ENCODE measurements at regions not wholly inside any gene's neighbourhood (a gene's known extent, or its start where the extent isn't known, plus 50 kb on each side); places are given as distances from the start of the nearest gene placed in this dataset.
"Not testable (repeated sequence)": the region's sequence is repeated elsewhere in the genome, so short reads cannot be mapped to it uniquely, and the experiment has no call there.

GRCh38 chr16:24652803-24653202 lies 76.6 kb upstream of the TNRC6A start:
- ChIA-PET CTCF (no interaction called here), POLR2A (no interaction called here)
- Mint-ChIP-seq H3K36me3 (ENCODE audit: insufficient read depth, unreplicated experiment) (no peaks in the 10 kb centered on the region), H3K4me3 (ENCODE audit: unreplicated experiment) (no peak overlapping the region), H3K4me1 (ENCODE audit: low read depth, unreplicated experiment) (no peaks in the 10 kb centered on the region), H3K9me3 (ENCODE audit: unreplicated experiment) (no peaks in the 10 kb centered on the region), H3K27ac (ENCODE audit: unreplicated experiment) (no peak overlapping the region), H3K27me3 (ENCODE audit: insufficient read depth, unreplicated experiment) (peaks cover 6% of the 10 kb centered on the region)
- no peaks in the 10 kb centered on the region for H3K27me3 ChIP-seq (replicated peaks; ENCODE audit: control insufficient read depth, insufficient read depth, low read length)
- no peak overlapping the region for H3K4me3 ChIP-seq (ENCODE audit: low read depth, low read length)
- intact Hi-C loops (cut with micrococcal nuclease; ENCODE audit: unreplicated experiment): no loop called here
- BruUV-seq (replicated peaks): no TSS peak
- no peaks in the 10 kb centered on the region for H3K9me3 ChIP-seq
- DNase-seq: no peak
- H3K36me3 ChIP-seq (ENCODE audit: control insufficient read depth, insufficient read depth, low read length): no peaks in the 10 kb centered on the region
- H3K4me1 ChIP-seq: no peaks in the 10 kb centered on the region
- no peak for TF ChIP-seq CTCF (IDR thresholded peaks at IDR 0.05; ENCODE audit: insufficient read depth in 1 of 2, low read depth in 1 of 2, low read length in 1 of 2, severe bottlenecking in 1 of 2, unreplicated experiment in 1 of 2)

GRCh38 chr16:24653725-24654124 lies 75.7 kb upstream of the TNRC6A start:
- Histone ChIP-seq H3K4me1 (no peaks in the 10 kb centered on the region), H3K4me3 (ENCODE audit: low read depth, low read length) (no peak overlapping the region), H3K36me3 (ENCODE audit: control insufficient read depth, insufficient read depth, low read length) (no peaks in the 10 kb centered on the region), H3K9me3 (no peaks in the 10 kb centered on the region), H3K27me3 (replicated peaks; ENCODE audit: control insufficient read depth, insufficient read depth, low read length) (no peaks in the 10 kb centered on the region)
- H3K36me3 Mint-ChIP-seq (ENCODE audit: insufficient read depth, unreplicated experiment): no peaks in the 10 kb centered on the region
- no TSS peak for BruUV-seq (replicated peaks)
- no peaks in the 10 kb centered on the region for H3K4me1 Mint-ChIP-seq (ENCODE audit: low read depth, unreplicated experiment)
- H3K27ac Mint-ChIP-seq (ENCODE audit: unreplicated experiment): no peak overlapping the region
- intact Hi-C loops (cut with micrococcal nuclease; ENCODE audit: unreplicated experiment): no loop called here
- peaks cover 6% of the 10 kb centered on the region for H3K27me3 Mint-ChIP-seq (ENCODE audit: insufficient read depth, unreplicated experiment)
- ChIA-PET POLR2A (no interaction called here), CTCF (no interaction called here)
- H3K4me3 Mint-ChIP-seq (ENCODE audit: unreplicated experiment): no peak overlapping the region
- TF ChIP-seq CTCF (IDR thresholded peaks at IDR 0.05; ENCODE audit: insufficient read depth in 1 of 2, low read depth in 1 of 2, low read length in 1 of 2, severe bottlenecking in 1 of 2, unreplicated experiment in 1 of 2): no peak
- DNase-seq: no peak
- H3K9me3 Mint-ChIP-seq (ENCODE audit: unreplicated experiment): no peaks in the 10 kb centered on the region

GRCh38 chr16:24665942-24666341 lies 63.5 kb upstream of the TNRC6A start:
- H3K4me1 Mint-ChIP-seq (ENCODE audit: low read depth, unreplicated experiment); CTCF ChIA-PET; DNase-seq; H3K27me3 Mint-ChIP-seq (ENCODE audit: insufficient read depth, unreplicated experiment); intact Hi-C loops (cut with micrococcal nuclease; ENCODE audit: unreplicated experiment); H3K36me3 Mint-ChIP-seq (ENCODE audit: insufficient read depth, unreplicated experiment); H3K4me3 Mint-ChIP-seq (ENCODE audit: unreplicated experiment); H3K4me3 ChIP-seq (ENCODE audit: low read depth, low read length); H3K9me3 ChIP-seq; H3K27me3 ChIP-seq (replicated peaks; ENCODE audit: control insufficient read depth, insufficient read depth, low read length); H3K9me3 Mint-ChIP-seq (ENCODE audit: unreplicated experiment); BruUV-seq (replicated peaks); H3K27ac Mint-ChIP-seq (ENCODE audit: unreplicated experiment); H3K4me1 ChIP-seq; H3K36me3 ChIP-seq (ENCODE audit: control insufficient read depth, insufficient read depth, low read length); POLR2A ChIA-PET: not testable (repeated sequence)

GRCh38 chr16:24667244-24667764 lies 62.1 kb upstream of the TNRC6A start:
- Histone ChIP-seq H3K4me3 (ENCODE audit: low read depth, low read length) (no peak overlapping the region), H3K36me3 (ENCODE audit: control insufficient read depth, insufficient read depth, low read length) (no peaks in the 10 kb centered on the region), H3K9me3 (no peaks in the 10 kb centered on the region), H3K4me1 (no peaks in the 10 kb centered on the region), H3K27me3 (replicated peaks; ENCODE audit: control insufficient read depth, insufficient read depth, low read length) (no peaks in the 10 kb centered on the region)
- ChIA-PET CTCF (no interaction called here), POLR2A (no interaction called here)
- Mint-ChIP-seq H3K27me3 (ENCODE audit: insufficient read depth, unreplicated experiment) (peaks cover 8% of the 10 kb centered on the region), H3K36me3 (ENCODE audit: insufficient read depth, unreplicated experiment) (no peaks in the 10 kb centered on the region), H3K9me3 (ENCODE audit: unreplicated experiment) (no peaks in the 10 kb centered on the region), H3K27ac (ENCODE audit: unreplicated experiment) (no peak overlapping the region), H3K4me3 (ENCODE audit: unreplicated experiment) (no peak overlapping the region), H3K4me1 (ENCODE audit: low read depth, unreplicated experiment) (no peaks in the 10 kb centered on the region)
- no peak for DNase-seq
- no TSS peak for BruUV-seq (replicated peaks)
- no peak for TF ChIP-seq CTCF (IDR thresholded peaks at IDR 0.05; ENCODE audit: insufficient read depth in 1 of 2, low read depth in 1 of 2, low read length in 1 of 2, severe bottlenecking in 1 of 2, unreplicated experiment in 1 of 2)
- intact Hi-C loops (cut with micrococcal nuclease; ENCODE audit: unreplicated experiment): no loop called here
